ENCODE measurements at regions not wholly inside any gene's neighbourhood (a gene's known extent, or its start where the extent isn't known, plus 50 kb on each side); places are given as distances from the start of the nearest gene placed in this dataset.

DNA sequence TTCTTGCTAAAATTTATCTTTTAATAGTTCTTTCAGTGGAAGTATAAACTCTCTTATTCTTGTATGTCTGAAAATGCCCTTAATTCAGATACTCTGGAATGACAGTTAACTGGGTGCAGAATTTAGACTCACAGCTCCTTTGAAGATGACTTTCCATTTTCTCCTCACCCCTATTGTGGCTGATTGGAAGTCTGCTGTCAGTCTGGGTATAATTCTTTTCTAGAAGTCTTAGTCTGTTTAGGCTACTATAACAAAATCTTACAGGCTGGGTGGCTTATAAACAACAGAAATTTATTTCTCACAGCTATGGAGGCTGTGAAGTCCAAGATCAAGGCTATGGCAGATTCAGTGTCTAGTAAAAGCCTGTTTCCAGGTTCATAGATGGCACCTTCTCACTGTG, 145.2 kb upstream of the GDF10 start:
- POLR2A ChIA-PET, result no interaction called here
- ATAC-seq (no peak), DNase-seq (no peak)
- CTCF ChIA-PET, result interaction anchor here (1.1 kb wide), 1 partner anchor 107 kb away, joined by 3 read pairs; no protein-coding TSS in a partner anchor
- H3K27me3 Mint-ChIP-seq, result no peaks in the 10 kb centered on the region
- TF ChIP-seq, protein P1, sequence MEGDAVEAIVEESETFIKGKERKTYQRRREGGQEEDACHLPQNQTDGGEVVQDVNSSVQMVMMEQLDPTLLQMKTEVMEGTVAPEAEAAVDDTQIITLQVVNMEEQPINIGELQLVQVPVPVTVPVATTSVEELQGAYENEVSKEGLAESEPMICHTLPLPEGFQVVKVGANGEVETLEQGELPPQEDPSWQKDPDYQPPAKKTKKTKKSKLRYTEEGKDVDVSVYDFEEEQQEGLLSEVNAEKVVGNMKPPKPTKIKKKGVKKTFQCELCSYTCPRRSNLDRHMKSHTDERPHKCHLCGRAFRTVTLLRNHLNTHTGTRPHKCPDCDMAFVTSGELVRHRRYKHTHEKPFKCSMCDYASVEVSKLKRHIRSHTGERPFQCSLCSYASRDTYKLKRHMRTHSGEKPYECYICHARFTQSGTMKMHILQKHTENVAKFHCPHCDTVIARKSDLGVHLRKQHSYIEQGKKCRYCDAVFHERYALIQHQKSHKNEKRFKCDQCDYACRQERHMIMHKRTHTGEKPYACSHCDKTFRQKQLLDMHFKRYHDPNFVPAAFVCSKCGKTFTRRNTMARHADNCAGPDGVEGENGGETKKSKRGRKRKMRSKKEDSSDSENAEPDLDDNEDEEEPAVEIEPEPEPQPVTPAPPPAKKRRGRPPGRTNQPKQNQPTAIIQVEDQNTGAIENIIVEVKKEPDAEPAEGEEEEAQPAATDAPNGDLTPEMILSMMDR (IDR thresholded peaks at IDR 0.05), result no peak
- H3K36me3 Mint-ChIP-seq (ENCODE audit: low read depth), result peaks cover 1% of the 10 kb centered on the region
- no peak overlapping the region for H3K27ac Mint-ChIP-seq
- no peak overlapping the region for H3K4me3 Mint-ChIP-seq
- H3K9me3 Mint-ChIP-seq, result peaks cover 16% of the 10 kb centered on the region
- H3K4me1 Mint-ChIP-seq (ENCODE audit: low read depth), result peaks cover 13% of the 10 kb centered on the region
- intact Hi-C loops (cut with micrococcal nuclease), result no loop called here

DNA sequence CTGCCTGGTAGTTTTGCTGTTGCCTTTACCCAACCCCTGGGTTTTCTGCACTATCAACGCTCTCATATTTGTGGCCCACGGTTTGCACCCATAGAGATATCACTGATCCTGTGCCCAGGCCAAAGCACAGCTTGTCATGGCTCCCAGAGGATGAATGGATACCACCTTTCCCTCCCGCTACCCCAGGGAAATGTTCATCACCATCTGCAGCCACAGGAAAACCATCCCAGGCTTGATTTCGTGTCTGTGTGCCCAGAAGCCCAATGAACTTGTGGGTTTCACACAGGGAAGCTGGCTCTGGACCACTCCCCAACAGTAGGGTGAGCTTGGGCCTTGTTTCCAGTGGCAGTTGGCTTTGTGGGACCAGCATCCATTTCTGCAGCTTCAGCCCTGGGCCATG, 143.1 kb upstream of the GDF10 start:
- intact Hi-C loops (cut with micrococcal nuclease), result no loop called here
- peaks cover 1% of the 10 kb centered on the region for H3K36me3 Mint-ChIP-seq (ENCODE audit: low read depth)
- TF ChIP-seq, protein P1 (IDR thresholded peaks at IDR 0.05), result no peak
- ChIA-PET CTCF (interaction anchor here (0.8 to 1.0 kb wide), 3 partner anchors 10 to 109 kb away, joined by 3 read pairs; no protein-coding TSS in a partner anchor), POLR2A (interaction anchor here (0.9 kb wide), 1 partner anchor 9 kb away, joined by 3 read pairs; no protein-coding TSS in a partner anchor)
- peaks cover 16% of the 10 kb centered on the region for H3K4me1 Mint-ChIP-seq (ENCODE audit: low read depth)
- ATAC-seq (no peak), DNase-seq (no peak)
- no peak overlapping the region for H3K27ac Mint-ChIP-seq
- H3K4me3 Mint-ChIP-seq, result no peak overlapping the region
- H3K27me3 Mint-ChIP-seq, result no peaks in the 10 kb centered on the region
- peaks cover 16% of the 10 kb centered on the region for H3K9me3 Mint-ChIP-seq

DNA sequence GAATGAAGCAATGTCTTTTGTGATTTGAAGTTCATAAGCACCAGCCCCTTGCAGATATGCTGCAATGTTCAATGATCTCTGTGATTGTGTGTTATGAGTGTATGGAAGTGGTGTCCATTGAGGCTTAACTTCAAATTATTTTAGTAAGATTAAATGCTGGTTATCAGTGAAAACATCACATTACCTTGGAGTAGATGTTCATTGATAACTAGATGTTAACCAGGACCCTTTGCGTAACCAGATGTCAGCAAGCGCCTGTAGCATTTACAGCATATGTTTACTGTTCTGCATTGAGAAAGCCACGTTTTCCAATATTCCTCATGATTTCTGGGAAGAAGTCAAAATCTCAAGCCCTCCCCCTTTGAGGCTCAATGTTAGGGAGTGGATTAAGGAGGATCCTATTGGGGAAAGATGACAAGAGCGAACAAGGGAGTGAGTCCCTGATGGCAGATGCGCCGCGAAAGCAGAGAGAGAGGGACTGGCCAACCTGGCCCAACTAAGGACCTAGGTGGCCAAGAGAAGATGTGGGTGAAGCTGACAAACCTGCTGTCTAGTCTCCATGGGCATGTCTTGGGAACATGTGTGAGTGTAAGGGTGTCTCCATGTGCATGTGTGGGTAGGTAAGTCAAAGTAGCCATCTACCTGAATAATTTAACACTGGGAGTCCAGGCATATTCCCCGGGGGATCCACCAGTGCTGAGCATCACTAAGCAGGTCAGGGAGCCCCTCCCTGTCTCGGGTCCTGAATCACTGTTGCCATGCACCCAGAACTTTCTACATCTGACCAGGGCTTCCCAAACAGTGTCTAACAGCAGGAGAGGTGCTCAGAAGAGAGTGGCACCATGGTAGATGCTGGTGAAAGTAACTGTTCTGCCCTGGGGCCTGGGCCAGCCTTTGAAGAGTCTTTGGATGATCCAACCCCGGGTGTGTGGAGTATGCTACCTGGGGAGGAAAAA, 141.6 kb upstream of the GDF10 start:
- intact Hi-C loops (cut with micrococcal nuclease), result no loop called here
- no peak overlapping the region for H3K4me3 Mint-ChIP-seq
- CTCF ChIA-PET, result no interaction called here
- TF ChIP-seq, protein P1 (IDR thresholded peaks at IDR 0.05), result no peak
- H3K27me3 Mint-ChIP-seq, result no peaks in the 10 kb centered on the region
- no peak overlapping the region for H3K27ac Mint-ChIP-seq
- peaks cover 7% of the 10 kb centered on the region for H3K4me1 Mint-ChIP-seq (ENCODE audit: low read depth)
- ATAC-seq (no peak), DNase-seq (no peak)
- POLR2A ChIA-PET, result interaction anchor here (0.7 kb wide), 1 partner anchor 111 kb away, joined by 3 read pairs; no protein-coding TSS in a partner anchor
- peaks cover 1% of the 10 kb centered on the region for H3K36me3 Mint-ChIP-seq (ENCODE audit: low read depth)
- H3K9me3 Mint-ChIP-seq, result peaks cover 16% of the 10 kb centered on the region

DNA sequence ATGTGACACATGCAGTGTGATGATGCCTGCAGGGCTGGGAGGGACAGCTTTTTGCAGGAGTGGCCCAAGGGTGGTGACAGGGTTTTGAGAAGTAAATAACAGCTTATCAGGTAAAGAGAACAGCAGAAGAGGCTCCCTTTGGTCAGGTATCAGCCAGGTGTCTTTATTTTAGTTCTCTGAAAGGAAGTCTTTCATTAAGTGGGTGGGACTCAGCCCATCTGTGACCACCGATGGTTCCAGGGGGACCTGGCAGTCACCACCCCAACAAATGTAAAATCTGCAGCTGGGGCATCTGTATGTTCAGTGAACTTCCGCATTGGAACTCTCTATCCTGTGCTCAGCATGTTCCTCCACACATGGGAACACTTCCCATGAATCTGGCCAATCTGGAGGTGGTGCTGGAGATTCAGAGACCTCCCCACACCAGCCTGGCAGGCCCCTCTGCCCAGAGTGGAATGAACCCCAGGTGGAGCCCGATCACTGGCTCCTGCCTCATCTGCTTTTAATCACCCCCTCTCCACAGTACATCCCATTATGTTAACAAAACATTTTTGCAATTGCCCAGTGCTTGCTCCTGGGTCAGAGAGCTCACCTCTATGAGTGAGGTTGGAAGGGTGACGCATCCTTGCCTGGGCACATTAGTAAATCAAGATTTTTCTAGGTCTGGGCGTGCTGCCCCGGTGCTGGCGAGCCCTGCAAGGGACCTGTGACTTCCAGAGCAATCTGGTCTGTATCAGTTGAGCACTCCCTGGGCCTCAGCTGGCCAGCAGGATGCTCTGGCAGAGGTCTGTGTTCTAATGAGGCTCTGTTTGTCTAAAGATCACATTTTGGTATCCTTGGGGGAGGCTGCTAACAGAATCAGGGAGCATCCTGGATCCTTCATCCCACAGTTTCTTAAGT, 140.4 kb upstream of the GDF10 start:
- TF ChIP-seq, protein P1 (IDR thresholded peaks at IDR 0.05), result no peak
- no peak overlapping the region for H3K4me3 Mint-ChIP-seq
- H3K27me3 Mint-ChIP-seq, result no peaks in the 10 kb centered on the region
- no peak overlapping the region for H3K27ac Mint-ChIP-seq
- intact Hi-C loops (cut with micrococcal nuclease), result no loop called here
- no peak for DNase-seq
- ChIA-PET CTCF (no interaction called here), POLR2A (no interaction called here)
- no peak for ATAC-seq
- peaks cover 1% of the 10 kb centered on the region for H3K36me3 Mint-ChIP-seq (ENCODE audit: low read depth)
- H3K4me1 Mint-ChIP-seq (ENCODE audit: low read depth), result peaks cover 6% of the 10 kb centered on the region
- H3K9me3 Mint-ChIP-seq, result peaks cover 11% of the 10 kb centered on the region

Data from activated CD8-positive, alpha-beta T cell treated with anti-CD3 and anti-CD28 coated beads for 36 hours (primary cell).